Osteocyte (in vitro differentiated cells): ENCODE measurements at regions not wholly inside any gene's neighbourhood (a gene's known extent, or its start where the extent isn't known, plus 50 kb on each side); places are given as distances from the start of the nearest gene placed in this dataset.

Experiments
- DNase-seq: peaks from one replicate; pipeline ENCODE4 v3.0.0; 2021; ENCODE audit warnings: mixed read lengths; ENCODE audit not compliant: unreplicated experiment; ENCODE audit errors: extremely low spot score
- H3K27ac Mint-ChIP-seq: one replicate; pipeline ENCODE4 v1.8.0; 2021; ENCODE audit warnings: mild to moderate bottlenecking, mixed read lengths; ENCODE audit not compliant: unreplicated experiment
- H3K27me3 Mint-ChIP-seq: one replicate; pipeline ENCODE4 v1.8.0; 2021; ENCODE audit warnings: mixed read lengths; ENCODE audit not compliant: unreplicated experiment
- H3K36me3 Mint-ChIP-seq: one replicate; pipeline ENCODE4 v1.8.0; 2021; ENCODE audit warnings: mixed read lengths; ENCODE audit not compliant: unreplicated experiment
- H3K4me1 Mint-ChIP-seq: one replicate; pipeline ENCODE4 v1.8.0; 2021; ENCODE audit warnings: mixed read lengths; ENCODE audit not compliant: unreplicated experiment
- H3K4me3 Mint-ChIP-seq: one replicate; pipeline ENCODE4 v1.8.0; 2021; ENCODE audit warnings: mild to moderate bottlenecking, moderate library complexity, mixed read lengths; ENCODE audit not compliant: unreplicated experiment
- H3K9me3 Mint-ChIP-seq: one replicate; pipeline ENCODE4 v1.8.0; 2021; ENCODE audit warnings: mixed read lengths; ENCODE audit not compliant: unreplicated experiment
- TF ChIP-seq, protein P1 (sequence below): fragments of 200-600 bp; sonication (generic); IDR thresholded peaks from 2 replicates; pipeline ENCODE4 v1.5.0; 2021; ENCODE audit warnings: antibody characterized with exemption, mild to moderate bottlenecking, moderate library complexity

- no peak overlapping the region for H3K4me3 Mint-ChIP-seq
- no peaks in the 10 kb centered on the region for H3K4me1 Mint-ChIP-seq
- H3K9me3 Mint-ChIP-seq = no peaks in the 10 kb centered on the region
- no peak overlapping the region for H3K27ac Mint-ChIP-seq
- H3K36me3 Mint-ChIP-seq = no peaks in the 10 kb centered on the region
- TF ChIP-seq, protein P1, sequence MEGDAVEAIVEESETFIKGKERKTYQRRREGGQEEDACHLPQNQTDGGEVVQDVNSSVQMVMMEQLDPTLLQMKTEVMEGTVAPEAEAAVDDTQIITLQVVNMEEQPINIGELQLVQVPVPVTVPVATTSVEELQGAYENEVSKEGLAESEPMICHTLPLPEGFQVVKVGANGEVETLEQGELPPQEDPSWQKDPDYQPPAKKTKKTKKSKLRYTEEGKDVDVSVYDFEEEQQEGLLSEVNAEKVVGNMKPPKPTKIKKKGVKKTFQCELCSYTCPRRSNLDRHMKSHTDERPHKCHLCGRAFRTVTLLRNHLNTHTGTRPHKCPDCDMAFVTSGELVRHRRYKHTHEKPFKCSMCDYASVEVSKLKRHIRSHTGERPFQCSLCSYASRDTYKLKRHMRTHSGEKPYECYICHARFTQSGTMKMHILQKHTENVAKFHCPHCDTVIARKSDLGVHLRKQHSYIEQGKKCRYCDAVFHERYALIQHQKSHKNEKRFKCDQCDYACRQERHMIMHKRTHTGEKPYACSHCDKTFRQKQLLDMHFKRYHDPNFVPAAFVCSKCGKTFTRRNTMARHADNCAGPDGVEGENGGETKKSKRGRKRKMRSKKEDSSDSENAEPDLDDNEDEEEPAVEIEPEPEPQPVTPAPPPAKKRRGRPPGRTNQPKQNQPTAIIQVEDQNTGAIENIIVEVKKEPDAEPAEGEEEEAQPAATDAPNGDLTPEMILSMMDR = no peak
- peaks cover 9% of the 10 kb centered on the region for H3K27me3 Mint-ChIP-seq
- DNase-seq = no peak
Observed at GRCh38 chr14:101459551-101459900, 101.8 kb upstream of the DIO3 start.

GRCh38 chr14:101460521-101460920 lies 100.8 kb upstream of the DIO3 start:
- H3K4me1 Mint-ChIP-seq = no peaks in the 10 kb centered on the region
- H3K27me3 Mint-ChIP-seq = peaks cover 6% of the 10 kb centered on the region
- TF ChIP-seq, protein P1 = no peak
- no peak for DNase-seq
- H3K4me3 Mint-ChIP-seq = no peak overlapping the region
- no peaks in the 10 kb centered on the region for H3K9me3 Mint-ChIP-seq
- no peak overlapping the region for H3K27ac Mint-ChIP-seq
- H3K36me3 Mint-ChIP-seq = no peaks in the 10 kb centered on the region

DNA sequence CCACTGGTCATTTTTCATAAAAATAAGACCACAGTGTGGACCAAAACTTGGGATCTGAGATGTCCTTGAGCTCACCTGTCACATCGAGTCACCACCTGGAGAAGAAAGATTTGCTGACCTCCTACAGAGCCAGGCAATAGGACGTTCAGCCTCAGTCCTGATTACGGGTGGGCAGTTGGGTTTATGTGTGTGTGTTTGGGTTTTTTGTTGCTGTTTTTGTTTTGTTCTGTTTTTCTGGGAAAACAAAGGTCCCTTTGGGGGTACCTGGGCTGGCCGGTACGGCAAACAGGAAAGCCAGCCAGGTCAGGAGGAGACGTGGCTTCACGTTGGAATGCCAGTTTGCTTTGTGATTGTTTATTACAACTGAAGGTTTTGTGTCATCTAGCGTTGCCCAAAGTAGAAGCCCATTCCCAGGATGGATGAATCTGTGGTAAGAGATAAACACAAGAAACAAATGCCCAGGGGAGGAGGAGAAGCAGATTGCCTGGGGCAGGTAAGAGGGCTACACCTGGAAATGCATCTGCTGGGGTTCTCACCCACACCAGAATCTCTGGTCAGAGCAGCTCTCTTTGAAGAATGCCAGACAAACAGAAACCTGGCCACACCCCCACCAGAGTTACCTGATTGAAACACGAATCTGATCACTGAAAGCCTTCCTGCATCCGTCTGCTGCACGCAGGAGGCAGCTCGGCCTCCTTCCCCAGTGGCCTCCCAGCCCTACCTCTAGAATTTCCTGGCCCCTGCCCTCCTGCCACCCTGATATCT lies 100.1 kb upstream of the DIO3 start:
- H3K27me3 Mint-ChIP-seq = peaks cover 4% of the 10 kb centered on the region
- TF ChIP-seq, protein P1 = no peak
- H3K36me3 Mint-ChIP-seq = no peaks in the 10 kb centered on the region
- H3K4me3 Mint-ChIP-seq = no peak overlapping the region
- no peaks in the 10 kb centered on the region for H3K4me1 Mint-ChIP-seq
- H3K9me3 Mint-ChIP-seq = no peaks in the 10 kb centered on the region
- DNase-seq = no peak
- H3K27ac Mint-ChIP-seq = no peak overlapping the region

DNA sequence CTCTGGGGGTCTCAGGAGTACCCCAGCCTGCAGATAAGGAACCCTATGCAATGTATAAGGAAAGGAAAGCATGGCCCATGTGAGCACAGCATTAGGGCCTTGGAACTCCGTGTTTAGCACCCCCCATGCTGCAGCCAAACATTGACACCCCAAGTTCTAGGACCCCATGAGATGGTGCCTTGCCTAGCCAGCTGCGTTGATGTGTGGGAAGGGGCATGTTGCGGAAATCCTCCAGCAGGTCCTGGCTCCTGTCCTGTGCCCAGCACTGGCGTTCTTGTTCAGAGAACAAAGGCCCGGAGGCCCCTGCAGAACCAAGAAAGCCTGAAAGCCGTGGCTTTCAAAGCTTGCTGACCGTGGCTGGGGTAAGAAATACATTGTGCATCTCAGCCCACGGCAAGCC lies 99.4 kb upstream of the DIO3 start:
- H3K27me3 Mint-ChIP-seq = no peaks in the 10 kb centered on the region
- no peak overlapping the region for H3K27ac Mint-ChIP-seq
- no peaks in the 10 kb centered on the region for H3K9me3 Mint-ChIP-seq
- H3K4me1 Mint-ChIP-seq = no peaks in the 10 kb centered on the region
- no peak overlapping the region for H3K4me3 Mint-ChIP-seq
- no peaks in the 10 kb centered on the region for H3K36me3 Mint-ChIP-seq
- DNase-seq = no peak
- TF ChIP-seq, protein P1 = no peak

DNA sequence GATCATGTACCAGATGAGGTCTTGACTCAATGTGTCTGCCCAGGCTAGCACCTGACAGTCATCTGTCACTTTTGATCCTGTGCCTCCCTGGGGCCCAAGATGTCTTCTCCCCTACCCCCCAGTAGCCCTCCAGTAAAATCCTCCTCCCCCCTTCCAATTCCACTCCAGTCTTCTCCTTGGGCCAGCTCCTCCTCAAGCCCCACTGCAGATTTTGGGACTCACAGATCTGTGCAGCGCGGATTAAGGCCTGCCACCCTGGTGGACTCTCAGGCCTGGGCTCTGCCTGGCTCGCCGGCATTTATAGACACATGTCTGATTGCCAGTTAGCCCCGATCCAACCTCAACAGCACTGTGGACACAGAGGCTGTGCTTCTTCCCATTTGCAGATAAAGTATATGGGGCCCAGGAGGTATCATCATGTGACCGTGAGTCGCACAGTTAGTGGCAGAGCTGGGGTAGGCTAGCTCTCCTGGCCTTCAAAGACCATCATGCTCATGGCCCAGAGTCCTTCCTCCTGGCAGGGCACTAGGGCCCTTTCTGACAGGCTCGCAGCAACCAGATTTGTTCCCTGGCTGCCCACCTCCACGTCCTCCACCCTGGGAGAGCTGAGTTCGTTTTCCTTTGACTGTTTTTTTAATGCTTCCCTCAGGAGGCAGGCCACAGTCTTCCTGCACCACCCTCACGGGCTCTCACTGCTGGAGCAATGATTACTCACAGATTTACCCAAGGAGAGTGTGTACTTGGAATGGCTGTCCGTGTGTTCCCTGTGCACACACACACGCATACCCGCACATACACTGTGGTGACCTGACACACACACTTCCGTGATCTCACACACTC lies 98.3 kb upstream of the DIO3 start:
- no peak for DNase-seq
- Mint-ChIP-seq H3K9me3 (no peaks in the 10 kb centered on the region), H3K27ac (no peak overlapping the region), H3K36me3 (no peaks in the 10 kb centered on the region), H3K4me3 (no peak overlapping the region), H3K4me1 (no peaks in the 10 kb centered on the region), H3K27me3 (no peaks in the 10 kb centered on the region)
- TF ChIP-seq, protein P1 = no peak
